A549 (cell line): ENCODE measurements at regions not wholly inside any gene's neighbourhood (a gene's known extent, or its start where the extent isn't known, plus 50 kb on each side); places are given as distances from the start of the nearest gene placed in this dataset.
A peak's percentile ranks its signal among the peaks of the same experiment; 100 is the strongest.

Source experiments
- ATAC-seq, 2 experiments: fragments of 200-7000 bp in 1 of 2; fragments of >200 bp in 1 of 2; cut with Nextera tagmentation in 1 of 2; cut with Tn5 transposase in 1 of 2; 3 replicates each; pipeline versions ENCODE4 v1.8.0 to v1.9.1; 2018 to 2020; ENCODE audit warnings: mild to moderate bottlenecking in 1 of 2, moderate library complexity in 1 of 2
- CTCF ChIA-PET: fragments of 300-600 bp; sonication (Branson Sonifier 250); formaldehyde crosslinking; extraction: SDS; loops from one replicate; lab custom pipeline; 2021; ENCODE audit warnings: antibody characterized with exemption, inconsistent platforms; lab: Yijun Ruan, JAX
- POLR2A ChIA-PET: fragments of 350-600 bp; formaldehyde crosslinking; extraction: SDS; loops from one replicate; lab custom pipeline; 2021; ENCODE audit warnings: antibody characterized with exemption, inconsistent platforms; lab: Yijun Ruan, JAX
- DNase-seq, 2 experiments: peaks; one replicate each; pipeline versions ENCODE4 v3.0.0 to v3.0.0-alpha.2; 2011 to 2016; ENCODE audit warnings: low read depth in 1 of 2, low spot score in 1 of 2
- FAIRE-seq: peaks from 2 replicates; lab custom pipeline; 2011; peaks lifted over from hg19 to GRCh38; lab: Jason Lieb, UNC
- H3K27ac ChIP-seq, 2 experiments: fragments of >200 bp; sonication (Bioruptor Twin); formaldehyde crosslinking; 3 replicates each; pipeline ENCODE4 v1.5.1; 2016 to 2017
- H3K4me1 ChIP-seq: fragments of >200 bp; sonication (Bioruptor Twin); formaldehyde crosslinking; 3 replicates; pipeline ENCODE4 v1.6.1; 2016
- H3K4me2 ChIP-seq: fragments of >200 bp; sonication (Bioruptor Twin); formaldehyde crosslinking; 3 replicates; pipeline ENCODE4 v1.6.1; 2016
- H3K4me3 ChIP-seq: fragments of >200 bp; sonication (Bioruptor Twin); formaldehyde crosslinking; 3 replicates; pipeline ENCODE4 v1.5.1; 2016
- H3K9me3 ChIP-seq: fragments of >200 bp; sonication (Bioruptor Twin); formaldehyde crosslinking; 3 replicates; pipeline ENCODE4 v1.6.1; 2016
- CHD4 ChIP-seq: fragments of 200-600 bp; sonication (generic); IDR thresholded peaks from 2 replicates; pipeline ENCODE4 v1.6.1; 2016; ENCODE audit warnings: antibody characterized with exemption, mild to moderate bottlenecking, borderline replicate concordance
- EHF ChIP-seq: fragments of 250-450 bp; sonication (Bioruptor Pico); IDR thresholded peaks from 2 replicates; pipeline ENCODE4 v1.5.0; 2020; ENCODE audit warnings: mild to moderate bottlenecking
- ESRRA ChIP-seq: fragments of 150-350 bp; IDR thresholded peaks from 2 replicates; pipeline ENCODE4 v1.6.1; 2014; ENCODE audit warnings: mild to moderate bottlenecking, low read length, borderline replicate concordance
- FOSL2 ChIP-seq, 2 experiments: fragments of 450-650 bp in 1 of 2; fragments of >200 bp in 1 of 2; sonication (Bioruptor Twin) in 1 of 2; formaldehyde crosslinking; IDR thresholded peaks; 2 replicates each; pipeline versions ENCODE4 v1.5.0 to v1.6.1; 2016 to 2020; ENCODE audit warnings: mild to moderate bottlenecking in 1 of 2, moderate library complexity in 1 of 2
- HDAC2 ChIP-seq: fragments of 200-600 bp; sonication (generic); IDR thresholded peaks from 2 replicates; pipeline ENCODE4 v1.6.1; 2016
- HEYL ChIP-seq: fragments of 250-450 bp; sonication (Bioruptor Pico); IDR thresholded peaks from 2 replicates; pipeline ENCODE4 v1.8.0; 2021; ENCODE audit warnings: mild to moderate bottlenecking, moderate library complexity
- HOXB5 ChIP-seq: fragments of 250-450 bp; sonication (Bioruptor Pico); IDR thresholded peaks from 2 replicates; pipeline ENCODE4 v1.5.0; 2020; ENCODE audit warnings: mild to moderate bottlenecking, moderate library complexity
- KDM1A ChIP-seq: fragments of 200-600 bp; sonication (generic); IDR thresholded peaks from 2 replicates; pipeline ENCODE4 v1.6.1; 2016; ENCODE audit warnings: low read depth, mild to moderate bottlenecking
- MAZ ChIP-seq: fragments of 150-350 bp; IDR thresholded peaks from 2 replicates; pipeline ENCODE4 v1.6.1; 2014; ENCODE audit warnings: antibody characterized with exemption, low read depth, low read length, borderline replicate concordance
- POLR2A ChIP-seq: IDR thresholded peaks from 2 replicates; pipeline ENCODE4 v1.6.1; 2012; ENCODE audit warnings: mild to moderate bottlenecking, low read length
- POLR2AphosphoS2 ChIP-seq: conservative IDR thresholded peaks from 2 replicates; pipeline ENCODE4 v1.6.1; 2012; ENCODE audit warnings: low read length, improper control_type of control experiment, inconsistent platforms
- RAD21 ChIP-seq, 2 experiments: fragments of >200 bp in 1 of 2; sonication (Bioruptor Twin) in 1 of 2; formaldehyde crosslinking in 1 of 2; IDR thresholded peaks in 1 of 2; conservative IDR thresholded peaks in 1 of 2; 2 replicates in 1 of 2; 3 replicates in 1 of 2; pipeline ENCODE4 v1.6.1; 2012 to 2018; ENCODE audit warnings: inconsistent platforms in 1 of 2
- RCOR1 ChIP-seq: fragments of 150-350 bp; IDR thresholded peaks from 2 replicates; pipeline ENCODE4 v1.6.1; 2014; ENCODE audit warnings: antibody characterized with exemption, low read length, low read depth
- RFX5 ChIP-seq: fragments of 450-650 bp; IDR thresholded peaks from 2 replicates; pipeline ENCODE4 v1.7.1; 2014; ENCODE audit warnings: antibody characterized with exemption, mild to moderate bottlenecking, moderate library complexity
- RNF2 ChIP-seq: fragments of 200-600 bp; sonication (generic); IDR thresholded peaks from 2 replicates; pipeline ENCODE4 v1.6.1; 2016; ENCODE audit warnings: low read depth, mild to moderate bottlenecking, antibody characterized with exemption, moderate library complexity, borderline replicate concordance
- SMC3 ChIP-seq: fragments of >200 bp; sonication (Bioruptor Twin); formaldehyde crosslinking; IDR thresholded peaks from 3 replicates; pipeline ENCODE4 v1.6.1; 2018; ENCODE audit warnings: inconsistent platforms
- SREBF2 ChIP-seq: fragments of 450-650 bp; IDR thresholded peaks from 2 replicates; pipeline ENCODE4 v1.6.1; 2014; ENCODE audit warnings: mild to moderate bottlenecking, moderate library complexity
- TP53 ChIP-seq: fragments of 250-450 bp; sonication (Bioruptor Pico); IDR thresholded peaks from 2 replicates; pipeline ENCODE4 v1.5.0; 2021; ENCODE audit warnings: mild to moderate bottlenecking, moderate library complexity
- ZFP36 ChIP-seq: fragments of 450-650 bp; IDR thresholded peaks from 2 replicates; pipeline ENCODE4 v1.6.1; 2014; ENCODE audit warnings: borderline replicate concordance; ENCODE audit not compliant: partially characterized antibody
- WGBS: methylation state at CpG from one replicate; pipeline ENCODE4 v1.1.6; 2017; ENCODE audit errors: missing lambda C conversion rate; 5-methylcytosine and 5-hydroxymethylcytosine counted together
- TF ChIP-seq, protein P1 (sequence below): fragments of >200 bp; sonication (Bioruptor Twin); formaldehyde crosslinking; IDR thresholded peaks from 3 replicates; pipeline ENCODE4 v1.5.1; 2016
- TF ChIP-seq, protein P2 (sequence below): fragments of 250-450 bp; sonication (Bioruptor Pico); IDR thresholded peaks from 2 replicates; pipeline ENCODE4 v1.5.0; 2021; ENCODE audit warnings: mild to moderate bottlenecking, moderate library complexity, borderline replicate concordance

DNA sequence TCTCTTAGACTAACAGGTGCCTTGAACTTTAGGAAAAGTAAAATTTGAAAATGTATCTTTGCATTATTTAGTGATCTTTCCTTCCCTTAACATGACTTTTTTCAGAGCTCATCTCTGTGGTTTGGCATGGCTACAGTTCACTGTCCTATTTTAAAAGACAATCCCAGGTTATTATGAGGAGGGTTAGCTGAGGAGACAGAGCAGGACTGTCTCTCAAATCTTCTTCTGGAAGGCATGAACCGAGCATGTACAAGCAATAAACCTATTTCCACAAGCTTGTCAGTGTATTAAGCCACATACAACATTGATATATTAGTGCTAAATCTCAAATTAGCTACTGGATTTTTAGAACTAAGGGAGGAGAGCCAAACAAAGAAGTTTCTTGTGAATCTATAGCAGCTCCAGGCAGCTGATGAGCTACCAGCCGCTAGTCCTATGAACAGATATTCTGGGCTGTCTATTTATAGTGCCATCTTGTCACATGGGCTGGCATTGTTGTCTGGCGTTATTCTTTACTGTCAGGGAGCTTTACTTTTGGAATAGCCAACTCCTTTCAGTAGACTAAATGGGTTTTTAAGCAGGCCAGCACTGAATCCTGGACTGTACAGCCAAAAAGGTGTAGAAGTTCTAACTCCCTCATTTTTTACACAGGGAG is 171.2 kb upstream of the ACTBL2 start:
- DNase-seq (no peak), ATAC-seq (no peak), FAIRE-seq (no peak)
- Histone ChIP-seq H3K4me1 (no peaks in the 10 kb centered on the region), H3K4me3 (no peak overlapping the region), H3K9me3 (peaks cover 4% of the 10 kb centered on the region; the same call in 2 of the 3 replicates), H3K27ac (no peak overlapping the region), H3K4me2 (no peak overlapping the region)
- WGBS, result 75% methylated on average over 3 of the region's 3 CpGs
- no peak for TF ChIP-seq ZFP36
- no peak for TF ChIP-seq FOSL2 (IDR thresholded peaks at IDR 0.05)
- no peak for TF ChIP-seq FOSL2 (CRISPR knock-in tag; IDR thresholded peaks at IDR 0.05)
- TF ChIP-seq MAZ, result no peak
- no peak for TF ChIP-seq RCOR1
- TF ChIP-seq HOXB5, result no peak
- no peak for TF ChIP-seq HEYL (CRISPR knock-in tag)
- TF ChIP-seq KDM1A, result no peak
- no peak for TF ChIP-seq ESRRA
- no peak for TF ChIP-seq EHF (CRISPR knock-in tag)
- no peak for TF ChIP-seq CHD4
- TF ChIP-seq POLR2A, result no peak
- TF ChIP-seq HDAC2, result no peak
- no peak for TF ChIP-seq SMC3
- TF ChIP-seq, protein P1, sequence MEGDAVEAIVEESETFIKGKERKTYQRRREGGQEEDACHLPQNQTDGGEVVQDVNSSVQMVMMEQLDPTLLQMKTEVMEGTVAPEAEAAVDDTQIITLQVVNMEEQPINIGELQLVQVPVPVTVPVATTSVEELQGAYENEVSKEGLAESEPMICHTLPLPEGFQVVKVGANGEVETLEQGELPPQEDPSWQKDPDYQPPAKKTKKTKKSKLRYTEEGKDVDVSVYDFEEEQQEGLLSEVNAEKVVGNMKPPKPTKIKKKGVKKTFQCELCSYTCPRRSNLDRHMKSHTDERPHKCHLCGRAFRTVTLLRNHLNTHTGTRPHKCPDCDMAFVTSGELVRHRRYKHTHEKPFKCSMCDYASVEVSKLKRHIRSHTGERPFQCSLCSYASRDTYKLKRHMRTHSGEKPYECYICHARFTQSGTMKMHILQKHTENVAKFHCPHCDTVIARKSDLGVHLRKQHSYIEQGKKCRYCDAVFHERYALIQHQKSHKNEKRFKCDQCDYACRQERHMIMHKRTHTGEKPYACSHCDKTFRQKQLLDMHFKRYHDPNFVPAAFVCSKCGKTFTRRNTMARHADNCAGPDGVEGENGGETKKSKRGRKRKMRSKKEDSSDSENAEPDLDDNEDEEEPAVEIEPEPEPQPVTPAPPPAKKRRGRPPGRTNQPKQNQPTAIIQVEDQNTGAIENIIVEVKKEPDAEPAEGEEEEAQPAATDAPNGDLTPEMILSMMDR, result no peak
- ChIA-PET CTCF (interaction anchor here (0.9 to 1.1 kb wide), 2 partner anchors 22 to 125 kb away, joined by 4 read pairs; no protein-coding TSS in a partner anchor), POLR2A (no interaction called here)

DNA sequence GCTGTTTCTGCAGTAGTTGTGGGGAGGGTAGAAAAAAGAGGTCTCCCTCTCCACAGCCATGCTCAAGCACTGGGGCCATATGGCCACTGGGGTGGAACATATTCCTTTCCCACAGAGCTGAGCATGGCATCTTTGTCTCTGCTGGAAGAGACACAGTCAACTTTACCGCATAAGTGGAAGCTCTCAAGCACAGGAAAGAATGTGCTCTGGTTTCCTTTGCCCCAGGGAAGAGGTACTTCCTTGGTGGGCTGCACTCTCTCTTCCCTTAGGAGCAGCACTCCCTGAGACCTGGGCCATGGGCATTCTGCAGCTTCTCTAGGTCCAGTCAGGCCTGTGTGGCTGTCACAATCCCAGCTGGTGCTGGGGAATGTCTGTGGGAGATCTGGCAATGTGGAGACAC is 168.5 kb upstream of the ACTBL2 start:
- ATAC-seq (no peak), DNase-seq (no peak), FAIRE-seq (no peak)
- H3K4me2 ChIP-seq, result no peak overlapping the region
- no peak overlapping the region for H3K4me3 ChIP-seq
- WGBS, result 100% methylated on average over 1 of the region's 1 CpG
- ChIA-PET POLR2A (no interaction called here), CTCF (interaction anchor here (0.9 to 1.9 kb wide), 4 partner anchors 9 to 810 kb away, joined by 3 to 4 read pairs (median 3); no protein-coding TSS in a partner anchor)
- no peaks in the 10 kb centered on the region for H3K4me1 ChIP-seq
- no peak for TF ChIP-seq RNF2
- no peak for TF ChIP-seq HOXB5
- TF ChIP-seq SREBF2, result no peak
- no peak for TF ChIP-seq RAD21 (conservative IDR thresholded peaks at IDR 0.05 in 1 of 2, IDR thresholded peaks at IDR 0.05 in 1 of 2)
- no peak for TF ChIP-seq RFX5
- no peak for TF ChIP-seq TP53 (CRISPR knock-in tag)
- TF ChIP-seq POLR2AphosphoS2, result no peak
- TF ChIP-seq, protein P2, sequence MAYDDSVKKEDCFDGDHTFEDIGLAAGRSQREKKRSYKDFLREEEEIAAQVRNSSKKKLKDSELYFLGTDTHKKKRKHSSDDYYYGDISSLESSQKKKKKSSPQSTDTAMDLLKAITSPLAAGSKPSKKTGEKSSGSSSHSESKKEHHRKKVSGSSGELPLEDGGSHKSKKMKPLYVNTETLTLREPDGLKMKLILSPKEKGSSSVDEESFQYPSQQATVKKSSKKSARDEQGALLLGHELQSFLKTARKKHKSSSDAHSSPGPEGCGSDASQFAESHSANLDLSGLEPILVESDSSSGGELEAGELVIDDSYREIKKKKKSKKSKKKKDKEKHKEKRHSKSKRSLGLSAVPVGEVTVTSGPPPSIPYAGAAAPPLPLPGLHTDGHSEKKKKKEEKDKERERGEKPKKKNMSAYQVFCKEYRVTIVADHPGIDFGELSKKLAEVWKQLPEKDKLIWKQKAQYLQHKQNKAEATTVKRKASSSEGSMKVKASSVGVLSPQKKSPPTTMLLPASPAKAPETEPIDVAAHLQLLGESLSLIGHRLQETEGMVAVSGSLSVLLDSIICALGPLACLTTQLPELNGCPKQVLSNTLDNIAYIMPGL (CRISPR knock-in tag), result no peak
- no peak for TF ChIP-seq RCOR1
- H3K9me3 ChIP-seq, result peaks cover 19% of the 10 kb centered on the region
- H3K27ac ChIP-seq, result peak overlapping the region in 1 of 2 experiments; percentile 43; a peak in 1 of 6 replicates
